Stimulated activated naive CD8-positive, alpha-beta T cell treated with anti-CD3 and anti-CD28 coated beads, Interleukin-15, Interleukin-2, amounts not matched to agents 100 ng/mL and 50 ng/mL, for 24 hours (primary cell): ENCODE measurements at regions not wholly inside any gene's neighbourhood (a gene's known extent, or its start where the extent isn't known, plus 50 kb on each side); places are given as distances from the start of the nearest gene placed in this dataset.

ENCODE experiments used
- H3K27ac Mint-ChIP-seq: one replicate; pipeline ENCODE4 v1.8.0; 2021; ENCODE audit warnings: mild to moderate bottlenecking, mixed read lengths
- H3K27me3 Mint-ChIP-seq: one replicate; pipeline ENCODE4 v1.8.0; 2021; ENCODE audit warnings: mixed read lengths
- H3K36me3 Mint-ChIP-seq: one replicate; pipeline ENCODE4 v1.8.0; 2021; ENCODE audit warnings: low read depth, mixed read lengths
- H3K4me1 Mint-ChIP-seq: one replicate; pipeline ENCODE4 v1.8.0; 2021; ENCODE audit warnings: low read depth, mixed read lengths
- H3K4me3 Mint-ChIP-seq: one replicate; pipeline ENCODE4 v1.8.0; 2021; ENCODE audit warnings: mild to moderate bottlenecking, mixed read lengths
- H3K9me3 Mint-ChIP-seq: one replicate; pipeline ENCODE4 v1.8.0; 2021; ENCODE audit warnings: mixed read lengths

DNA sequence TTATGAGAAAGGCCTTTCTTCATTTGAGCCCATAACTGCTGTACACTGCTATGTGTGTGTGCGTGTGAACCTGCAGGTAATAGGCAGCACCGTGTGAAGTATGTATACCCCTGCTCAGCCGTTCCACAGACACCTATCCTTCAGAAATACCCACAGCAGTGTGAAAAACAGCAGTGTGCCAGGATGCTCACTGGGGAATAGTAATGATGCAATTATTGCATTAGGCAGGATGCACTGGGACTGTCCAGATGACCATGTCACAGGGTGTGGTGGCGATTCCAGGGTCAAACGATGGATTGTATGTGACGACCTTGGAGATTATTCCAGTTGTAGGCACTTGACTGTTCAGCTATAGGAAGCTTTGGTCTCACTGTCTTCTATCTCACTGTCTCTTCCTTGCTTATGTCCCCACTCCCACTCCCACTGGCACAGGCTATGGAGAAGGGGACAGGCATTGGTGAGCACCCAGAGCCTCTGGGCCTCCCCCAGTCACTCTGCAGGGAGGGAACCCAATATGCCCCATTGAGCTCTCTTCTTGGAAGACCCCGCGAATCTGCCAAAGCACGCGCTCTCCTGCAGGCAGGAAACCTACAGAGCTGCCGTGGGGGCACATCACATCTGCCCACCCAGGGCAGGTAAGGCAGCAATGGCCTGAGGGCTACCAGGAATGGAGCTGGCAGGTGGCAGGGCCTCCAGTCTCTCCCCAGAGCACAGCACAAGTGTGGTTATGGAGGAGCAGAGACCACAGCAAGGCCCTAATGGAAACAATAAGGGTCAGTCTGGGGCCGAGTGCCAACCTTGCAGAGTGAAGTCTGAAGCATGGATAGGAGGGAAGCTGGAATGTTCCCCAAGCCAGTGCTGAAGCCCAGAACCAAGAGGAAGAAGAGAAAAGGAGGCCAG lies 518.9 kb upstream of the RAB6C start:
- Mint-ChIP-seq H3K9me3 (no peaks in the 10 kb centered on the region), H3K27me3 (no peaks in the 10 kb centered on the region), H3K36me3 (no peaks in the 10 kb centered on the region), H3K4me1 (no peaks in the 10 kb centered on the region), H3K4me3 (no peak overlapping the region), H3K27ac (no peak overlapping the region)

DNA sequence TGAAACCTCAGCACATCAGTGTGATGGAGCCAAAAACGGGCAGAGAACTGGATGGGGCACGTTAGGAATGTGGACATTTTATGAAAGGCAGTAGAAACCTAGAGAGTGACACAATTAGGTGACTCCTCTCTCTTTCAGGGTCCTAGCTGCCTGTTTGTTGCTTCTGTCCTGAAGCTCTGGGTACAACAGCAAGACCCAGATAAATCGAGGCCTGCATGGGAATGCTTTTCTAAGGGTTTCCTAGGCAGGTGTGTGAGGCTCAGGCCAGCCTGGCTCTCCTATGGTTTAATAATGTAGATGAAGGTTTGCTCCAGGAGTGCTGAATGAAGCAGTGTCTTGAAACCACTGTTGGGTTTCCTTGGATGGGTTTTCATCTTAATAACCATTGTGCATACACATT lies 517.1 kb upstream of the RAB6C start:
- H3K27ac Mint-ChIP-seq, result no peak overlapping the region
- H3K36me3 Mint-ChIP-seq, result no peaks in the 10 kb centered on the region
- no peak overlapping the region for H3K4me3 Mint-ChIP-seq
- no peaks in the 10 kb centered on the region for H3K9me3 Mint-ChIP-seq
- no peaks in the 10 kb centered on the region for H3K27me3 Mint-ChIP-seq
- H3K4me1 Mint-ChIP-seq, result no peaks in the 10 kb centered on the region

DNA sequence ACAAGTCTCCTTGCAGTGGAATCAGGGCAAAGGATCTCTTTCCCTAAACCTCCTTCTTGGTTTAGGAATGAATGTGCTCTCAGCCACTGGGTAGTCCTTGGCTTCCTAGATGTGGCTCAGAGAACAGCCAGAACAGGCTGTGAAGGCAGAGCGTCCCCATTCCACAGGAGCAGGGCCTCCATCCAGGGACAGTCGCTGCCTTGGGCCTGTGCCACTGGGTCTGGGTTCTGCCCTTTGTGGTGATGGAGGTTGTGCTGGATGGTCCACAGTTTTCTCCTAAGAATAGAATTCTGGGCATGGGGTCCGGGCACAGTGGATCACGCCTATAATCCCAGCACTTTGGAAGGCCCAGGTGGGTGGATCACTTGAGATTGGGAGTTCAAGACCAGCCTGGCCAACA lies 516.5 kb upstream of the RAB6C start:
- Mint-ChIP-seq H3K4me1 (no peaks in the 10 kb centered on the region), H3K9me3 (no peaks in the 10 kb centered on the region), H3K36me3 (no peaks in the 10 kb centered on the region), H3K27me3 (no peaks in the 10 kb centered on the region), H3K27ac (no peak overlapping the region), H3K4me3 (no peak overlapping the region)

DNA sequence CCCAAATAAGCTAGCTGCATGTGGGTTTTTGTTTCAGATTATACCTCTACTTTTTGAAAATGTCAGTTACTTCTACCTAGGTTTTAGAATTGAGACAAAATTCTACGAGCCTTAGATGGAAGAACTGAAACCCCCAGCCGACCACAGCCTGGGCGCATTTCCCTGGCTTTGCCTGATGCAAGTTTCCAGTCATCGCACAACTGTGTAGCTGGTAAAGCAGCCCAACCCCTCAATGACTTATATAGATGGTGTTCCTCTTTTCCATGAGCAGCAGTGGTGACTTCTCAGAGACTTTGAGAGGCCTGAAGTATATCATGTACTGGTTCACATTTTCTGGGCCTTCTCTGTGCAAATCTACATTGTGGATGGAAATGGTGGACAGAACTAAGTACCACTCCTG lies 515.4 kb upstream of the RAB6C start:
- H3K4me1 Mint-ChIP-seq, result no peaks in the 10 kb centered on the region
- no peaks in the 10 kb centered on the region for H3K36me3 Mint-ChIP-seq
- H3K4me3 Mint-ChIP-seq, result no peak overlapping the region
- H3K27ac Mint-ChIP-seq, result no peak overlapping the region
- H3K9me3 Mint-ChIP-seq, result no peaks in the 10 kb centered on the region
- H3K27me3 Mint-ChIP-seq, result no peaks in the 10 kb centered on the region

DNA sequence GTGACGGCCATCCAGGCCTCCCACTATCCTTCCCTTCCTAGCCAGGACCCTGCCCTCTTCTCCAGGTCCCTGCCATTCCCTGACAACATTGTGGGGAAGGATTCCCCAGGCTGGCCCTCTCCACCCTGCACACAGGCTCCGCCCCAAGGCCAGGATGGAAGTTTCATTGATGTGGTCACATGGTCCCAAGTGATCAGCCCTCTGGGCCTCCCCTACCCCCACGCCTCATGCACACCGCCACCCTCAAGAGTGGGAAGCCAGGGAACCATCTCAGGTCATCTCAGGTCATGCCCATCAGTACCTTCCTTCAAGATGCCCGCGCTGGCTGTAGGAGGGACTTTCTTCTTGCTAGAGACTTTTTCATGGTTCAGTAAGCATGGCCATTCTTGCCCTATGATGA lies 514.8 kb upstream of the RAB6C start:
- Mint-ChIP-seq H3K9me3 (no peaks in the 10 kb centered on the region), H3K4me1 (no peaks in the 10 kb centered on the region), H3K4me3 (no peak overlapping the region), H3K36me3 (no peaks in the 10 kb centered on the region), H3K27me3 (no peaks in the 10 kb centered on the region), H3K27ac (no peak overlapping the region)

DNA sequence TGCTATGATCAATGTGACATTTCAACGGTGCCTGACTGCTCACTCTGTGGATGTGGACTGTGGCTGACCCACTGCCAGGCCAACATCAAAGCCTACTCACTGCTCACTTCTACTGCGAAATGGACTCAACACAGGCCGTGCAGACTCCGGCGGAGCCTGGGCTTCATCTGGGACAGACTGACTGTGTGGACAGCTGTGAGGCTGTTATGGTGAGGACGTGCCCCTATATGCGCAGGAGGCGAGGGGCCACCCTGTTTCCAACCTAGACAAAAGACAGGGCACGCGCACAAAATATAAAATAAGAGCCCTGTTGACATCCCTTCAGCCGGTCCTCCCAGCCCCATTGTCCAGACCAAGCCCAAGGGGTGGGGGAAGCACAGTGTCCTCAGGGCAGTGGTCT lies 514.4 kb upstream of the RAB6C start:
- H3K4me1 Mint-ChIP-seq, result no peaks in the 10 kb centered on the region
- H3K27ac Mint-ChIP-seq, result no peak overlapping the region
- no peaks in the 10 kb centered on the region for H3K36me3 Mint-ChIP-seq
- H3K9me3 Mint-ChIP-seq, result no peaks in the 10 kb centered on the region
- H3K4me3 Mint-ChIP-seq, result no peak overlapping the region
- no peaks in the 10 kb centered on the region for H3K27me3 Mint-ChIP-seq

DNA sequence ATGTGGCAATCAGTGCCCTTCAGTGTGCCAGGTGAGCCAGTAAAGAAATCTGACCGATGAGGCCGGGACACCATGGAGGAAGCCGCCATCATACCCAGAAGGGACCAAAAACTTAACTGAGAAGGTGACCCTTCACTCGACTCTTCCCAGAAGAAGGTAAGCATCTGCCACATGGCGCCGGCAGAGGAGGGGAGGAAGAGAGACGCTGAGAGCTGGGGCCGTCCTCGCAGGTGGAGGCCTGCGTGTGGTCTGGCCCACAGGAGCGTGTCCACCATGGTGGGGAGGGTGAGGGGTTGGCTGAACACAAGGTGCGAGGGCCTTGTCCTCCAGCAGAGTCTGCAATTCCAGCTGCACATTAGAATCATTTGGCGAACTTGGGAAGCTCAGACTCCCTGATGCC lies 513.1 kb upstream of the RAB6C start:
- no peaks in the 10 kb centered on the region for H3K36me3 Mint-ChIP-seq
- H3K4me3 Mint-ChIP-seq, result no peak overlapping the region
- H3K4me1 Mint-ChIP-seq, result no peaks in the 10 kb centered on the region
- H3K9me3 Mint-ChIP-seq, result no peaks in the 10 kb centered on the region
- H3K27me3 Mint-ChIP-seq, result no peaks in the 10 kb centered on the region
- no peak overlapping the region for H3K27ac Mint-ChIP-seq

DNA sequence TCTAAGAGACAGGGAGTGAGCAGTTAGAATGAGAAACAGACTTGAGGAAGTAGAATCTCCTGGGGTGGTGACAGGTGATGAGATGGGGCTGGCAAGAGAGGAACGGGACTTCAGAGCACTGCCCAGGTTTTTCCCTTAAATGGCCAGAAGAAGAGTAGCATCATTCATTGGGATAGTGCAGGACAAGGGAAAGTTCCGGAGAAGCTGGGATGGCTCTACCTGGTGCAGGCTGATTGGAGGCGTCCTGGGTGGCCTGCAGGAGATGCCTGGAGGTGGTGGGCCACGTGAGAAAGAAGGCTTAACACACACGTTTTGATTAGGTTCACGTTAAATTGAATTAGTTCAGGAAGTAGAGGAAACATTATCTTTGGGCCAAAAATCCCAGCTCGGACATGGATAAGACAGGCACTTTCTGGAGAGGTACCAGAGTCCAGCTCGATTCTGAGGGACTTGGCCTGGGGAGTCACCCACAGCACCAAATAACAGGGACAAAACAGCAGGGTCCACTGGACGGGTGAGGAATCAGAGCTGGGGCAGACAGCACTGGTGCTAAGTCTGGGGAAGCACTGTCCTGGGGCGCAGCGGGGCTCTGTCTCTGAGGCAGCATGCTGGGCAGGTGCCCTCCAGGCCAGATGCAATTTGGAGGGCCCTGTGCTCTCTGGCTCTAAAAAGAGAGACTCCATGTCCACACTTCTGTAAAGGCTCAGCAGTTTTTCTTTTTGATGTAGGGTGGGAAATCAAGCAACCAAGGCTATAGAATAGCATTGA lies 512.3 kb upstream of the RAB6C start:
- H3K27ac Mint-ChIP-seq, result no peak overlapping the region
- H3K27me3 Mint-ChIP-seq, result no peaks in the 10 kb centered on the region
- H3K4me3 Mint-ChIP-seq, result no peak overlapping the region
- H3K9me3 Mint-ChIP-seq, result no peaks in the 10 kb centered on the region
- H3K4me1 Mint-ChIP-seq, result no peaks in the 10 kb centered on the region
- H3K36me3 Mint-ChIP-seq, result no peaks in the 10 kb centered on the region

DNA sequence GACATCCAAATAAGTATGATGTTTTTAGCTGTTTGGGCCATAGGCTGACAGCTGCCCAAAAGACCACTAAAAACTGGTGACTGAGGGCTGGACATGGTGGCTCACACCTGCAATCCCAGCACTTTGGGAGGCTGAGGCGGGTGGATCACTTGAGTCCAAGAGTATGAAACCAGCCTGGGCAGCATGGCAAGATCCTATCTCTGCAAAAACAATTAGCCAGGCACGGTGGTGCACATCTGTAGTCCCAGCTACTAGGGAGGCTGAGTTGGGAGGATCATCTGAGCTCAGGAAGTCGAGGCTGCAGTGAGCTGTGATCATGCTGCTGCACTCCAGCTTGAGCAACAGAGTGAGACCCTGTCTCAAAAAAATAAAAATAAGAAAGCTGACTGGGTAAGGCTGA lies 511.5 kb upstream of the RAB6C start:
- Mint-ChIP-seq H3K27ac (no peak overlapping the region), H3K36me3 (no peaks in the 10 kb centered on the region), H3K27me3 (peaks cover 5% of the 10 kb centered on the region), H3K4me3 (no peak overlapping the region), H3K4me1 (no peaks in the 10 kb centered on the region), H3K9me3 (no peaks in the 10 kb centered on the region)

DNA sequence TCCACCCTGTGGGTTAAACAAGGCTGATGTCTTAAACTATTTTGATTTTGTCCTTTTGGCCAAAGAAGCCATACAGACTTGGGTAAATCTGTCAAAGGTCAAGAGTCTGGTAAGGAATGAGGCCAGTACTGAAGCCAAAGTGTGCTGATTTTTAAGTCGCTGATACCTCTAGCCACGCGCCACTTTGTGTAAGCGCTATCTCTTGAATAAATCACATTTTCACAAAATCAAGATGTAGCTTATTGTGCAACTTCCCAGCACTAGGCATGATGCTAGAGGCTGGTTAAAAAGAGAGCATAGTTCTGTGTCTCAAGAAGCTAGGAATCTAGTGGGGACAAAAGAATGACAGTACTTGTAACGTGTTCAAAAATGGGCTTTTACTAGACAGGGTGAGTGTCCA lies 510.6 kb upstream of the RAB6C start:
- H3K27ac Mint-ChIP-seq, result no peak overlapping the region
- H3K27me3 Mint-ChIP-seq, result peaks cover 7% of the 10 kb centered on the region
- H3K9me3 Mint-ChIP-seq, result no peaks in the 10 kb centered on the region
- H3K4me3 Mint-ChIP-seq, result no peak overlapping the region
- no peaks in the 10 kb centered on the region for H3K36me3 Mint-ChIP-seq
- H3K4me1 Mint-ChIP-seq, result no peaks in the 10 kb centered on the region

DNA sequence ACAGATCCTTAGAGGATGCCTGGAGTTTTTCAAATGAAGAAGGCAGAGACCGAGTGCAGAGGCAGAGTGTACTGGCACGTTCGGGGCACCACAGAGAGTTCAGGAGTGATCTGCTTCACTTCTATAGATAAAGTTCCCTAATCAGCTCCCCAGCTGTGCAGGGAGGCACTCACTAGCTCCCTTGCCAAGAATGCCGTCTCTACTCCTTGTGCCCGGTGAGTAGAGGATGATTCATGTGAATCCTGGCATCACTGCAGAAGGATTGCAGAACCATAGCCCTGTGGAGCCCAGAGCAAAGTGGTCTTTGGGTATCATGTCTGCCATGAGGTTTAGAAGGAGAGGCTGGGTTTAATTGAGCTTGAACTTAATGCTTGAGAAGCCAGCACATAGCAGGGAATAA lies 510.1 kb upstream of the RAB6C start:
- H3K27ac Mint-ChIP-seq, result no peak overlapping the region
- no peaks in the 10 kb centered on the region for H3K4me1 Mint-ChIP-seq
- no peaks in the 10 kb centered on the region for H3K36me3 Mint-ChIP-seq
- peaks cover 7% of the 10 kb centered on the region for H3K27me3 Mint-ChIP-seq
- H3K4me3 Mint-ChIP-seq, result no peak overlapping the region
- no peaks in the 10 kb centered on the region for H3K9me3 Mint-ChIP-seq

DNA sequence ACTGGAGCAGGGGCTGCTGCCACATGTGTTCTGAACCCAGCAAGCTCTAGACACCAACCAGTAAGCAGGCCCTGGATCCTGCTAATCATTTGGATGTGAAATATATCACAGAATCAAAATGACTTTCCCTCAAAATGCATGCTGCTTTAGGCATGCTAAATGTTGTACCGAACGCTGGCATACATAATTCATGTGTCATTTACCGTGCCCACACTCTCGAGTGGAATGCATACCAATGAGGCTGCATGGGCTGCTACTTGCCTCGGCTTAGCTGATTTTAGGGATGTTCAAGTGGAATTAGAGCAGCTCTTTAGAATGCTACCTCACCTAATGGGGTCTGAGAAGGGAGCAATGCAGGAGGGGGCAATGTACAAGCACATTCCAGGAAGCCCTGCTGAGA lies 509.6 kb upstream of the RAB6C start:
- H3K27ac Mint-ChIP-seq, result no peak overlapping the region
- H3K4me1 Mint-ChIP-seq, result no peaks in the 10 kb centered on the region

DNA sequence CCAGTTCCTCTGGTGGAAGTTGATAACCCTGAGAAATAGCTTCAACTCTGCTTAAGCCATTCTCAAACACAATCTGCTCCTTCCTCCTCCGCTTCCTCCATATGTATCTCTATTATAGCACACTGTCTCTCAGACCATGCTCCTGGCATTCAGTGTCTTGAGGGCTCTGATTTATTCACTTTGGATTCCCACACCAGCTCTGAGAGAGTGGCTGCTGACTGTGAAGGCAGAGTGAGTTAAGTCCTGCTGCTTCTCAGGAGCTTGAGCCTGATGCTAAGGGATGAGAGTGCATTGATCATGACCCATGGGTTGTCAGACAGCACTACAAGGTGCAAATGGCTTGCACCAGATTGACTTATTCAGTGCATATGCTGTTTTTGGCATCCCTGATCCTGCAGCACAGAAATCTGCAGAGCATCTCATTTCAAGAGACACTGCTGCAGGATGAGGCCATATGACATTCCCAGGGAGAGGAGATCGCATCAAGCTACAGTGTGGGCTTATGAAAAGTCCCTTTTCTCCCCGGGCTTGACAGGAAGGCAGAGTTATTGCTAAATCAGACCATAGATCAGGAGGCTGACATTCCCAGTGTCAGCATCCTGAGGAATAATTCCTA lies 500.5 kb upstream of the RAB6C start:
- H3K4me3 Mint-ChIP-seq, result no peak overlapping the region
- H3K36me3 Mint-ChIP-seq, result no peaks in the 10 kb centered on the region
- H3K27ac Mint-ChIP-seq, result no peak overlapping the region
- peaks cover 4% of the 10 kb centered on the region for H3K27me3 Mint-ChIP-seq
- H3K4me1 Mint-ChIP-seq, result no peaks in the 10 kb centered on the region
- no peaks in the 10 kb centered on the region for H3K9me3 Mint-ChIP-seq

More for the DNA sequence above, 509.6 kb upstream of the RAB6C start:
- H3K9me3 Mint-ChIP-seq, result no peaks in the 10 kb centered on the region
- H3K4me3 Mint-ChIP-seq, result no peak overlapping the region
- H3K36me3 Mint-ChIP-seq, result no peaks in the 10 kb centered on the region
- peaks cover 7% of the 10 kb centered on the region for H3K27me3 Mint-ChIP-seq

DNA sequence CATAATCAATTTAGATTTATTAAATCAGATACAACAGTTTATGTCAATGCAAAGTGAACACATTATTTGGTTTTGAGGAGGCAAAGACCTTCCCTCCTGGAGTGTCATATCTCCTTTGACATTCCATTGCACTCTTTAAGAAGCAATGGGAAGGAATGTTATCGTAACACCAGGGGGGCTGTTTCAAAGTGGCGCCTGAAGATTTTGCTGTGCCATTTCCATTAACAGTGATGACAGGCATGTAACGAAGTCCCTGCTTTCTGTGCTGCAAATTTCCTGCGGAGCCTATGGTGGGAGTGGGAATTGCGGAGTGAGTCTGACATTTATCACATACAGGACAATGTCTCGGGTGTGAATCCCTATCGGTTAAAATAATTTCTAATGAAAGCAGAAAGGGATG lies 499.6 kb upstream of the RAB6C start:
- no peak overlapping the region for H3K4me3 Mint-ChIP-seq
- H3K27me3 Mint-ChIP-seq, result peaks cover 4% of the 10 kb centered on the region
- H3K4me1 Mint-ChIP-seq, result no peaks in the 10 kb centered on the region
- H3K9me3 Mint-ChIP-seq, result no peaks in the 10 kb centered on the region
- no peaks in the 10 kb centered on the region for H3K36me3 Mint-ChIP-seq
- no peak overlapping the region for H3K27ac Mint-ChIP-seq

DNA sequence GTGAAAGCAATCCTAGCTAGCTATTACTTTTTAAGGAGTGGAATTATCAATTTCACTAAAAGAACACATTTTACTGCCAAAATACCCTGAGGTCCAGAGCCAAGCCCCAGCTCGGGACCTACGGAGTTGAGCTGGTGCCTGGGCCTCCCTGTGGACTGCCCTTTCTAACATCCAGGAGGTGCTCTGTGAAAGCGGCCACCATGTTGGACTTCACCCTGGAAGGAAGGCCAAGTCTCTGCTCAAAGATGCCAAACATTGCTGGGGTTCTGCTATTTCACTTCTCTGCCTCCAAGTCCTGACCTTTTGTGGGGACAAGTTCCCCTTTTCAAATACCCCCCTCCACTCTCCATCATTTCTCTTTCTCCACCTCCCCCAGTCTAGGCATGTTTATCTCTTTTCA lies 498.7 kb upstream of the RAB6C start:
- no peak overlapping the region for H3K27ac Mint-ChIP-seq
- no peaks in the 10 kb centered on the region for H3K36me3 Mint-ChIP-seq
- H3K4me3 Mint-ChIP-seq, result no peak overlapping the region

More for the DNA sequence above, 498.7 kb upstream of the RAB6C start:
- no peaks in the 10 kb centered on the region for H3K9me3 Mint-ChIP-seq
- H3K4me1 Mint-ChIP-seq, result no peaks in the 10 kb centered on the region
- peaks cover 4% of the 10 kb centered on the region for H3K27me3 Mint-ChIP-seq
